Cardiac fibroblast (primary cell): ENCODE measurements at regions not wholly inside any gene's neighbourhood (a gene's known extent, or its start where the extent isn't known, plus 50 kb on each side); places are given as distances from the start of the nearest gene placed in this dataset.
A peak's percentile ranks its signal among the peaks of the same experiment; 100 is the strongest.

ENCODE experiments used
- DNase-seq, 2 donors: peaks; one replicate each; pipeline versions ENCODE4 v3.0.0 to v3.0.0-alpha.2; 2010; ENCODE audit warnings: low read depth in 2 of 2
- H3K4me3 ChIP-seq, 2 donors: replicated peaks in 1 of 2; 1 replicate in 1 of 2; 2 replicates in 1 of 2; pipeline ENCODE4 v1.5.1; 2011; ENCODE audit warnings: low read depth in 2 of 2, low read length in 2 of 2, mild to moderate bottlenecking in 2 of 2, moderate library complexity in 1 of 2
- CTCF ChIP-seq: IDR thresholded peaks from one replicate; pipeline ENCODE4 v1.5.1; 2011; ENCODE audit warnings: low read depth, mild to moderate bottlenecking, low read length, inconsistent platforms

- TF ChIP-seq CTCF: no peak
- DNase-seq: peak; percentile 72 to 95
- H3K4me3 ChIP-seq: peak overlapping the region in 1 of 2 donors; percentile 47
These were observed 138.9 kb downstream of the SEC14L1 start for GRCh38 chr17:77279448-77280303.

- H3K4me3 ChIP-seq: peak overlapping the region; percentile 36 to 47
- TF ChIP-seq CTCF: no peak
- DNase-seq: peak; percentile 89
These were observed 139.7 kb downstream of the SEC14L1 start for GRCh38 chr17:77280304-77281121.

GRCh38 chr17:77281122-77281903 lies 140.5 kb downstream of the SEC14L1 start:
- no peak for TF ChIP-seq CTCF
- peak overlapping the region; percentile 58 to 71 for H3K4me3 ChIP-seq
- DNase-seq: peak in 1 of 2 donors; percentile 65

GRCh38 chr17:77281904-77282367 lies 141.2 kb downstream of the SEC14L1 start:
- no peak for TF ChIP-seq CTCF
- peak in 1 of 2 donors; percentile 57 for DNase-seq
- H3K4me3 ChIP-seq: peak overlapping the region; percentile 58 to 71

GRCh38 chr17:77282524-77283515 lies 142.1 kb downstream of the SEC14L1 start:
- TF ChIP-seq CTCF: no peak
- peak overlapping the region; percentile 58 to 71 for H3K4me3 ChIP-seq
- peak; percentile 46 to 88 for DNase-seq
